Activated CD4-positive, CD25-positive, alpha-beta regulatory T cell (primary cell): ENCODE measurements at regions not wholly inside any gene's neighbourhood (a gene's known extent, or its start where the extent isn't known, plus 50 kb on each side); places are given as distances from the start of the nearest gene placed in this dataset.

Experiments
- DNase-seq, 4 experiments: peaks; one replicate each; lab custom pipeline; 2025; lab: John Stamatoyannopoulos, UW

DNA sequence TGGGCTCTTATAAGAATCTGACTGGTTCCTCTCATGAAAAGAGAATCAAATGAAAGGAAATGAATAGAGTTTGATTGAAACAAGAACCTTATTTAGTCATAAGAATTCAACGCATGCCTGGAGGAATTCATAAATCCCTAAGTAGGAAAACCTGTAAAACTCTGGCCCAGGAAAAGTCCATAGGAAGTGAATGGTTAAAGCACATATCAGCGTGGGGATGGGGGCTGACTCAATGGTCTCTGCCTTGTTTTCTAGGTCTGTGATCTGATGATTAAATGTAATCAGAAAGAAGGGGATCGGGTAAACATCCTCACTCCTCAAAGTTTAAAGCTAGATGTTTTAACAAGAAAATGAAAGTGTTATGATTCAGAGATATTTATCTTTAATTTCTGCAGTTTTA, 759.4 kb upstream of the C9orf72 start:
- no peak for DNase-seq

DNA sequence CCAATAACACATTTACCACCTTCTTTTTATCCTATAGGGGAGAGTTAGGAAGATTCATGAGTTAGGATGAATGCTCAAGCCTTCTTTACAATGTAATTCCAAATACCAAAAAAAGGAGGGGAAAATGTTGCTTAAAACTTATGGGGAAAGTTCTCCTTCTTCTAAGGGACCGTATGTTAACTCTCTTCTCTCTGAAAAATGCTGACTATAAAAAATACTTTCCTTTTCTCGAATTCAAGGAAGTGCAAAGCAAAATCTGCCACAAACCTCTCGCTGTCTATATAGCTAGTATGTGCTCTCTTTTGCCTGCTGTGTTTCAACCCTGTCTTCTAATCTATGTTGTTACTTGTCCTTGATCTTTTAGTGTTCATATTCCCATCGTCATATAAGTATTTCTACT, 768.6 kb upstream of the C9orf72 start:
- no peak for DNase-seq

DNA sequence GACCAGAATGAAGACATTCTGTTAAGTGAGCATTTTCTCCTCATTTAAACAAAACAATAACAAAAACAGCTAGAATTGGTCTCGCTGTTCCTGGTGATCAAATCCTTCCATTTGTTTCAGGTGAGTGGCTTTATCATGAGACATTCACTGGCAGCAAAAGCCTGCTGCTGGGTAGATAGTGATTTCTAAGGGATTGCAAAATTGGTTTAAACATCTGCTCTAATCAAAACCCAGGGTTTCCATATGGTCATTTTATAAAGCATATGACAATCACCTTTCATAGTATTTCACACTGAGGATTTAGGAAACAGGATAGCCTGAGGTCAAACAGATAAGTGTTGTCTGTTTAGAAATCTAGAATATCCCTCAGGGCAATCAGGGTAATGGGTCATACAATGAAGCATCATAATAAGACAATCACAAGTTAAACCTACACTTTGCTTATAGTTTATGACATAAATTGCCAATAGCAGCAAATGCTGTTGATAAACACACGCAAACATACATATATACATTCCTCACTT, 769.6 kb upstream of the C9orf72 start:
- no peak for DNase-seq

DNA sequence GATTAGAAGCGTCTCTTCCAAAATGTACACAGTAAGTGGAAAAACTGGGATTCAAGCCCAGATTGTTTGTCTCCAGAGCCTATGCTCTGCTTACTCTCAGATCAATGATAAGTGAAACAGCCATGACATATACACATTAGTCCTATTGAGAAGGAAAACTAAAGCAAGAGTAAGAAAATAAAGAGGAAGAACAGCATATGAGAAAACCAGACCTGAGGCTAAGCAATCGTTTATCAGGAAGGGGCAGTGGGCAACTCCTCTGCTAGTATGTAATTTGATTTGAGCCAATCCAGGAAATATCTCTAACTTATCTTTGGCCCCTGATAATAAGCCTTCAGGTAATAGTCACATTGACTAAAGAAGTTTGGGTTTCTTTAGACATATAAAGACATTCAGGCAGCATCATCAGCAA, 789.9 kb upstream of the C9orf72 start:
- no peak for DNase-seq

DNA sequence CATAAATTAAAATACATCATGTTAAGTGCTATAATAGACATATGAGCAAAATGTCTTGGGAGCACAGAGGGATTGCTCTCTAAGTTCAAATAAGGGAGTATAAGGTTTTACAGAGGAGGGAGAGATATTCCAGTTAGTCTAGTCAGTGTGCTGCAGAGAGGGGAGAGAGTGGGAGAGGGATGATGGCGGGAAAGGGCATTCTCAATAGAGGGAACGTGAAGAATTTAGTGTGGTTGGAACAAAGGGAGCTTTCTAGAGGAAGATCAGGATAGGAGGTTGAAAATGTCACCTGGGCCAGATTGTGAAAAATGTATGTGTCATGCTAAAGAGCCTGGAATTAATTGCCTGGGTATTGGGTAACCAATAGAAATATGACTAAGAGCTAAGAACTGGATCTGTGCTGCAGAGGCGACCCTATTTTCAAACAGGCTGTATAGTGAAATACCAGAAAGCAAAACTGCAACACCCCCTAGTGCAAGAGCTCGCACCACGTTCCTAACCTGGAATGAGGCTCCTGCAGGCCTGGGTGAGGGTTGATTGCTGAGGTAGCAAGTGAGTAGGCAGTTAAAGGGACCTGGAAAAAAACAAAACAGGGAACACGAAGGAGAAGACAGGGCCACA, 791.8 kb upstream of the C9orf72 start:
- DNase-seq = no peak

DNA sequence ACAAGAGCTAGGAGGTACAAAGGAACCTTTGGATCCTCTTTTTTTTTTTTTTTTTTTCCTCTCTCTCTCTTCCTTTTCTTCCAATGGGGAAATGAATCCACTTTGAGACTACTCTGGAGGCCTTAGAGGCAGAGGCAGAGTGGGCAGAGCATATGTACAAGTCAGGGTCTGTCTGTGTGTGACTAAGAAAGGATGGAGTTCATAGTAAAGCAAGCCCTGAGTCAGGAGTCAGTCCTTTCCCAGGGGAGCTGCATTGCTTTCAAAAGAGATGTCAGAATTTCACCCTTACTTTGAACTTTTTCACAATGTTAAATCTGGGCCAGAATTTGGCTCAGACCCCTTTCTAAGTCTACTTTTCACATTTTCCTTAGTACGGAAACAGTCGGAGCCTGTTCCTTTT, 792.4 kb upstream of the C9orf72 start:
- DNase-seq = no peak

DNA sequence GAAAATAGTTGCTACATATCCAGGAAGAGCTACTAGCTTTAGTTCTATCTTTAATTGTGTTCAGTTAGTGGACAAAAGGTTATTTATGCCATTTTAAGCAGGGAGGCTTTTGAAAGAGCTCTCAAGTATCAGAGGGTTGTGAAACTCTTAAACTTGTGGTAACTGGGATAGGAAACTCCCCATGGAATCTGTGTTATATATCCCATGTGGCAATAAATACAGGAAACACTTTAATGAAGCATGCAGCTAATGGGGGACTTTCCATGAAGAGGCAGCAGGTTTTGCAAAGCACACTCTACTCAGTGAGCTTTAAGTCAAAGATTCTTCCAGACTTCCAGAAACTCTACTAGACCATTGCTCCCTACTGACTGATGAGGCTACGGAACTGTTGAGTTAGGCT, 805.0 kb upstream of the C9orf72 start:
- no peak for DNase-seq

DNA sequence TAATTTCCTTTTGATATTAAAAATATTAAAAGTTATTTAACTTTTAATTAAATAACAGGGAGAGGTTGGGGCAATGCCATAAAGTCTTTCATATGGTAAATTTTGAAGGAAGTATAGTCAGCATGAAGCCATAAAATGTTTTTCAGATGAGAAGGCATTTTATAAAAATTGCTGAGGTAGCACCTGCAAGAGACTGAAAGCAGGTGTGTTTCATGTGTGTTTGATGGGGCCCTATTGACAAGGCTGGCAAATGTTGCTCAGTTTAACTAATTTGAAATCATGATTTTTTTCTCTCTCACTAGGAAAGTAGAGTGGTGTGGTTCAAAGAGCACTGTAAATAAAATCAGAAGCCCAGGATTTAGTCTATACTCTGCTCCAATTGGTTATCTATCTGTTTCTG, 805.8 kb upstream of the C9orf72 start:
- no peak for DNase-seq

DNA sequence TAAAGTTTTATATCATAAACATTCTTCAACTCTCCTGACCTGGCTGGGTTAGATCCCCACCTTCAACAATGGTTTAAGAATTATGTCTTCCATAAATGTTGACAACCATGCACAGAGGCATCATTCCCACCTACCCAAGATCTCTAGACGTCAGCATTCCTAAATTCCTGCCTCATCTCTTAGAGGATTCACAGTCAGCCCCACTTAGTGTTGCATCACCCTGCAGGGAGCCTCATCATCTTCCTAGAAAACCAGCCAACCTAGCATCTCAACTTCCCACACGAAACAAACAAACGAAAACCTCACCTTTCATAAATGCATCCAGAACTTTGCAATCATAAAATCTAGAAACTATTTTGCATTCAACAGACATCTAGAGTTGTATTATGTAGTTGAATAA, 816.1 kb upstream of the C9orf72 start:
- DNase-seq = no peak

DNA sequence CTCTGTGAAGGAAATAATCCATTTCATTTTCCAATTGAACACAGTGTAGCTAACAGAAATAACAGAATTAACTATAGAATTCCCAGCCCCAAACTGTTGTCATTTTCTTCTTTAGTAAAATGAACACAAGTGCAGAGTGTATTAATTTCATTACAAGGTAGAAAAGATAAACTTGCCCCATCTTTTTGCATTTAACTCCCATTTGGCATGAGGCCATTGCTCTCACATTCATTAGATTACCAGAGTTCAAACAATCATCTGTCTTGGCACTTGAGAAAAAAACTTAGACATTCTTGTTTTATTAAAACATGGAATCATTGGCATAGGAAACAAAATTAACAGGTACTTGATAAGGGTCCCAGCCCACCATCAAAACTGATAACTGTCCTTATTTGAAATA, 821.5 kb upstream of the C9orf72 start:
- no peak for DNase-seq

DNA sequence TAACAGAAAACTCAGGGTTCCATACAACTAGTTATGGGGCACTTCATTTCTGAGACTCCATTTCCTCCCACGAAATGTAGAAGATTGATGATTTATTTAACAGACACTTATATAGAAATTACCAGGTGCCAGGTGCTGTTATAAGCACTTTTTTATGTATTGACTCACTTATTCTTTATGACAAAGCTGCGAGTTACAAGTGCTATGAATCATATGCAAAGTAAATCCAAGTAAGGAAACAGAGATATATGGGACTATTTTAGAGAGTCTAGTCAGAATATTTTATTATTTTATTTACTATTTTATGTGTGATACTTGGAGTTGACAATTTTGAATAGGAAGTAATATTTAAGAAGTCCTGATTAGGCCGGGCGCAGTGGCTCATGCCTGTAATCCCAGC, 822.8 kb upstream of the C9orf72 start:
- DNase-seq = no peak

DNA sequence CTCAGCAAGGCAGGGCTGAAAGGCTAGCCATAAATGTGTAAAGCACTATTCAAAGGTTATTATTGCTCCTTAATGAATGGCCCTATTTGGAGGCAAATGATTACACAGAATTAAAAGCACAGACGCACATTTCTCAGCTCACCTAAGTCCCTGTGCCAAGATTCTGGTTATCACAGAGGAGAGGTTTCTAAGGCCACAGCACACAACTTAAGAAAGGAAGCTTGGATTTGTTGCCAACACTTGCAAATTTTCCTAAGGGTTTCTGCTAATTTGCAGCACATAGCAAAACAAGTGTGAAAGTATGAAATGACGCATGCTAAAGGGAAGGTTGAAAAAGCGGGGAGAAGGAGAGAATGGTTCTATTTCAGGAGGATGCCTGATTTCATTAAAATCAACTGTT, 834.1 kb upstream of the C9orf72 start:
- no peak for DNase-seq

DNA sequence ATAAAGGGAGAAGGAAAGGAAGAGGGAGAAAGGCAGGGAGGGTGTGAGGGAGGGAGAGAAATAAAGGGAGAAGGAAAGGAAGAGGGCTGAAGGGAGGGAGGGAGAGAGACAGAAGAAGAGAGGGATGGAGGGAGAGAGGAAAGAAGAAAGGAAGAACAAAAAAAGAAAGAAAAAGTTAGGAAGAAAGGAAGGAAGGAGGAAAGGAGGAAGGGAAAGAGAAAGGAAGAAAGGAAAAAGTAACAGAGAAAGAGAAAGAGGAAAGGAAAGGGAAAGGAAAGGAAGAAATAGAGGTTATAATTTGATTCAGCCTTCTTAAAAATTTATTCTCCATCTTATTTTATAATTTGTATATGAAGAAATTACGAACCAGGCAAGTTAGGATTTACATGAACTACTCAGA, 836.6 kb upstream of the C9orf72 start:
- DNase-seq = no peak

DNA sequence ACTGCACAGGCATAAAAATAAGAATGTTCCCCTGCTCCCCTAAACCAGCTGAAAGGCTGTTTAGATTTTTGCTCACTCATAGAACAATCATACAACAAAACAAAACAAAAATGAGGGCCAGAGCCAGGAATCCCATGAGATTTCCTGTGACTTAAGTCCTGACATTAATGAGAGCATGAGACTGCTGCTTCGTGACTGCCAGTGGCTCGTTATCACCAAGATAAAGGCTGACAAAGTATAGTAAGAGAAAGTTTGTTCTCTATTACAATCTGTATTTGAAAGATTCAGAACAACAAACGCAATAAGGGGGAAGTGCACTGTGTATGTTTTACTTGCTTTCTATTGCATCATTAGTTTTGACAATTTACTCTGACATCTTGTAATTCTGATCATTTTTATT, 837.1 kb upstream of the C9orf72 start:
- no peak for DNase-seq

DNA sequence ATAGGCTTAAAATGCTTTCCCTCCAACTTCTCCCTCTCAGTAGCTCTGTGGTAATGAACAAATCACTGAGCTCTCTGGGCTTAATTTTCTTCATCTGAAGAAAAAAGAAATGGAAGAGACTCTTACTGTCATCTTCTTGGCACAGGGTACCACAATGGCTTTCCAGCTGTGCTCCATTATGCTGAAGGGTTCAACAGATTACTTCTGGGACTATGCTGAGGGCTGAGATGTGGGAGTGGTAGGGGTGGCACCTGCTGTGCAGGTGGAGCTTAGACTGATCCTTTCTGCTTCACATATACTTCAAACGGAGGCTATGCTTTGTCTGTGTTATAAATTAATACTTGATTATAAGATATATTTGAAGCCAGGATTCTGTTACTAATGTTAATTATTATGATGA, 840.2 kb upstream of the C9orf72 start:
- no peak for DNase-seq

DNA sequence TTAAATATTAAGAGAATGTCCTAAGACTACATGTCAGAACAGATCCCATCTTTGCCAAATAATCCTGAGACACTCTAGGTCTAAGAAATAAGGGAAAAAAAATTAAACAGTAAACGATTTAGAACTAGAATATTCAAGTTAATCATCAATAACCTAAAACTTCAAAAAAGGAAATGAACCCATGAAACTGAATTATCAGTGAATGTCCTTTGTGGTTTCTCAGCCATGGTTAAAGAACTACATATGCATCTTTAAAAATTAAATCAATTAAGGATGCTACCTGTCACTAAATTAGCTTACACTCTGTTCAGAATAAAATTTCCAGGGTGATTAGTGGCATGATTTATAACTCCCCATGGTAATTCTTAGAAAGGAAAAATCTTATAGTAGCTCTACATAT, 850.0 kb upstream of the C9orf72 start:
- no peak for DNase-seq

DNA sequence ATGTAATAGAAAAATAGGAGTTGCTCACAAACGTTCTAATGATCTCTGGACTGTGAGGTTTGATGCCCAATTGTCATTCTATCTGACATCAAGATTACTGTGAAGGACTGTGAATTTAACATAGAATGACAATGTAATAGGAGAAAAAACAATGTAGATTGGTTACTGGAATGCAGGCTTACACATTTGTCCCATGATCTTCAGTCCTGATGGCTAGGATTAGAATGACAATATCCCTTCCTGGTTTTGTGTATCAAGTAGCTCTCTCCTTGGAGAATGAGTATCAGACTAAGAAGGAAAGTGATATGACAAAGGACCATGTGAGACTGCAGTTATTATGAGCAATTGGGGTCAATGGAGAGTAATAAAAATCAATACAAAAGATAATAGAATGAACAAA, 862.2 kb upstream of the C9orf72 start:
- DNase-seq = no peak

DNA sequence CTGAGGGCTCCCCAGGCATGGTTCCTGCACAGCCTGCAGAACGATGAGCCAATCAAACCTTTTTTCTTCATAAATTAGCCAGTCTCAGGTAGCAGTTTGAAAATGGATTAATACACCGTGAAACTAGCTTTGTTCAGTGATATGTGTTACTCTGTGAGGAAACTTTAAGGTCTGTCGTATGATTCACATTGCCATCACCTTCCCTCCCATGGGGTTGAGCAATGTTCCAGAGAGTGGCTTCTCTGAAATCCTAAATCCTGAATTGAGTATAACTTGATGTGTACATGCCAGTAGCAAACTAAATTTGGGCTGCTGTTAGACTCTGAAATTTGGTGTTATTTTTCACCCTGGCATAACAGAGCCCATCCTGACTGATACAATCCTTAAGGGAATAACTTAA, 866.4 kb upstream of the C9orf72 start:
- DNase-seq = no peak

DNA sequence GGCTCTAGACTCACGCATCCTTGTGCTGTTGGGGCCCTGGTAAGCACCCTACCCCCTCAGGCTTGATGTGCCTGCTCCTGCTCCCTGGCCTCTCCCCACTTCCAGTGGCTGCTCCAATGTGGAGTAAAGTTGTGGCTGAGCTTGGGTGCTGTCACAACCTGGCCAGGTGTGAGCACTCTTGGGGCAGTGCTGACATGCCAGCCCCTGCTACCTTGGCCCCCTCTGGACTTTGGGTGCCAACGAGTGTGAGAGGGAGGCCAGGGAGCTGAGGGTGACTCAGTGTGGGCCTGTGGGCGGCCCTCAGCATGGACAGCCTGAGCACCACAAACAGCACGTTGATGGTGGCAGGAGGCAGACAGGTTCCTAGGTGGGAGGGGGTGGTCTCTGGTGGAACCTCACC, 870.2 kb upstream of the C9orf72 start:
- DNase-seq = no peak

DNA sequence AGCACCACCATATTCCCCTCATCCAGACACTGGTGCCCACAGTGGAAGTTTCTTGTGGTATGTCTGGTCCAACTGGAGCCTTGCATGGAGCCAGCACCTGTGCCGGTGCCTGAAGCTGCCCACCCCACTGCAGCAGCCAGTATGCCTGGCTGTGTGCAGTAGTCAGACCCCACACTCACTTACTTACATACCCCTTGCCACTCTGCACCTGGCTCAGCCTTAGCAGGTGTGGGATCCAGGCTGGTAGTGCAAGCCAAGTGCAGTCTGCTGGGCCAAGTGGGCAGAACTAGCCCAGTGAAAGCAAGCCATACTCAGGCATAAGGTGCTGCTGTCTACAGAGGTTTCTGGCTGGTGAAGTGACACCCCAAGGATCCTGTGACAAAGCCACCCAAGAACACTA, 871.4 kb upstream of the C9orf72 start:
- no peak for DNase-seq

DNA sequence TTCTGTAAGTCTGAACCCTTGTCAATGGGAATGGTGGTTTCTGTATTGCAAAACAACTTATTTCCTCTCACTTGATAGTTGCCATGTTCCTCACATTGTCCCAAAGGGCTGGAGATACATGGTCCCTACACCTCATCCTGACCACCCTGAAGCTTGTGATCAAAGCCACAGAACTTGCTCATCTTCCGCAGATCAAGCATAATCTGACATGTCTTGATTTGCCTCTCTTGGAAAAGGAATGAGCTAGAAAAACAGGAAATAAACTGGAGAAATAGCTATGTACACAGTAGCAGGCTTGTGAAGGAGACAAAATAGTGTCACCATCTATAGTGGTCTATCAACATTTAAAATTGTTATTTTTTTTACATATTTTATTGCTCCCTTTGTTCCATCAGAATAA, 871.9 kb upstream of the C9orf72 start:
- no peak for DNase-seq

DNA sequence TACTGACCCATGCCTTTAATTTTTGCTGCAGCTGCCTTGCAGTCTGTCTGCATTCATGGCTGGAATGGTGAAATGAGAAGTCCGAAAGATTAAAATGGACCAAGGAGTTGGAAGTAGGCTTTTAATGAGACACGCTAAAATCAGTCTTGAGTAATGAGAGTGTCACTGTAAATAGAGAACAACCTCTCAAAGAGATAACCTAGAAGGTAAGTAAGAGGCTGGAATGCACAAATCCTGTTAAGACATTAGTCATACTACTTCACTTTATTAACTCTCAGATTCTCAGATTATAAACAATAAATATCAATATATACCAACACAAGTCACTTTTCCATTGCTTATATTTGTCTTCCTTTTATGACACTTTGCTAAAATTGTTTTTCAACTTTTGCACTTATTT, 880.6 kb upstream of the C9orf72 start:
- DNase-seq = no peak

DNA sequence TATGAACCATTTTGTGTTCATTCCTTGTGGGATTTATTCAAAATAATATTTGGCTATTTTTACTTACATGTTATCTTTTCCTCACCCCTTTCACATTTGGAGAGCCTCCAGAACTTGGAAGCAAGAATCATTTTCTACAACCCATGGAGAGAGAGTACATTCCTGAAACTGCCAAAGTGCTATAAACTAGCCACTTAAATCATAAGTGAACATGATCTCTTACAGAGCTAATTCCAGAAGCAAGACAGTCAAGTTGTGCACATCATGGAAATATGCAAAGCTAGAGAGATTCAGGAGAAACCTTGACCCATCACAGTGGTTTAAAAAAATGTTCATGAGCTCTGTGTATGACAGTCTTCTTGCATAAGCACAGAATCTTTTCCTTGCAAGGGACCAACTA, 883.6 kb upstream of the C9orf72 start:
- no peak for DNase-seq

DNA sequence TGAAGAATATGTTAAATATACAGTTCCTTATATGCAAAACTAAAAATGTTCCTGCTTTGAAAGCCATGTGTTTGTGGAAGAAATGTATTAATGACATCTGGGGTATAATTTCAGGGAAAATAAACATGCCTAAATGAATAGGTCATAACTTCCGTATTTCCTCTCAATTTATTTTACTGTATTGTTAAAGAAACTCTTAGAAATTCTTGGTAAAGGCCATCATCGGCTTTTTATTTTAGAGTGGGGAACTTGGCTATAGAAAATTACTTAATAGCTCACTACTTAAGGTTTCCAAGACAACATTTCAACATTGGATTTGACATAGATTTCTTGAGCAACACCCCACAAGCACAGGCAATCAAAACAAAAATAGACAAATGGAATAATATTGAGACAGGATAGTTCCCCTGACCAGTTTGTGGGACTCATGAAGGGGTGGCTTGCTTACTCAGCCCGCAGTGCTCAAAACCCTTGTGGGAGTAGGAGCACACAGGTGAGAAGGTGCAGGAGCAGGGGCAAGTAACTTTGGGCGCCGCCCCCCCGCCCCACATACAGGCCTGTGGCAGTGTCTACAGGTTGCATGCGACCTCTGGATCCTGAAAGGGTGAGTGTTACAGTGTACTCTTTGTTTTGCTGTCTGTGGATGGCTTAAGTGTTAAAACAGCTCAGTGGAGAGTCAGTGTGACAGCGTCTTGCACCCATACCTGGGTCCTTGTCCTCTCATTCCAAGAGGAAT, 891.4 kb upstream of the C9orf72 start:
- DNase-seq = no peak
